ENCODE measurements at regions not wholly inside any gene's neighbourhood (a gene's known extent, or its start where the extent isn't known, plus 50 kb on each side); places are given as distances from the start of the nearest gene placed in this dataset.

DNA sequence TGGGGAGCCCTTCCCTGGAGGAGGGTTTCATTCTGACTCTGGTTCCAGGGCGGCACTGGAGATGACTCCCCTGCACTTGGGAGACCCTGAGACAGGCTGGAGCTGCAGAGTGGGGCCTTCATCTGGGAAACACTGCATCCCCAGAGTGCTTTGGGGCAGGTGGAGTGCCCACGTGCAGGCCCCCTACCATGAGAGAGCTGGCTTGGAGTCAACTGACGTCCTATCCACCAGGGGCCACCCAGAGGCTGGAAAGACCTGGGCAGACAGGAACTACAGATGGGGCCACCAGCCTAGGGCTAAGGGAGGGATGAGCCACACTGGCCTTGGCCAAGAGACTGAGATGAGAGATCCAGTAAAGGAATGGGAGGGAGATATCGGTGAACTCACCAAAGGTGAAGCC, 153.8 kb downstream of the ASB1 start:
- DNase-seq (ENCODE audit: low read depth in 2 of 2) = no peak

DNA sequence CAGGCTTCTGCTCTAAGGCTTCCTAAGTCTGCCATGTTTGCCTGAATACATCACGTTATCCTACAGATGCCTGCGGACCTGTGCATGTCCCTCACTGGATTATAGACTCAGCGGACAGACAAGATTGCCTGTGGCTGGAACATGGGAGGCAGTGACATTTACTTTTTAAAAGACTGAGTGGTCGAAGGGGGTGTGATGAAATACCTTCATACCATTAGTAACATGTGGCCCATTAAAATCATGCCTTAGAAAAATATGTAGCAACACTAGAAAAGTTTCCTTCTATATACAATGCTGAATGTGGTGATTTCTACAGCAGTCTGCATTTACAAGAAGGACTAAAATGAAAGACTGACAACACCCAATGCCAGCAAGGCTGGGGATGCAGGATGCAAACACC, 154.4 kb downstream of the ASB1 start:
- DNase-seq (ENCODE audit: low read depth in 2 of 2) = no peak

DNA sequence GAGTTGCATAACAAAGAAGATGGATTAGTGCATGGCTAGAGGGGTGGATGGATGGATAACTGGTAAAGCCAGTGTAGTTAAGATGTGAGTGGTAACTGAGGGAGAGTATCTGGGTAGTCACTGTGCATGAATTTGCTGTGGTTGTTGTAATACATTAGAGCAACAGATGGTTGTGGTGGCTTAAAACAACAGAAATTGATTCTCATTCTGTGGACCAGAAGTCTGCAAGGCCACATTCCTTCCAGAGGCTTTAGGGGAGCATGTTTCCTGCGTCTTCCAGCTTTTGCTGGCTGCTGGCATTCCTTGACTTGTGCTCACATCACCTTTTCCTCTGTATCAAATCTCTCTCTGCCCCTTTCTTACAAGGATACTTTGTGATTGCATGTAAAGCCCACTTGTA, 155.4 kb downstream of the ASB1 start:
- no peak for DNase-seq (ENCODE audit: low read depth in 2 of 2)

DNA sequence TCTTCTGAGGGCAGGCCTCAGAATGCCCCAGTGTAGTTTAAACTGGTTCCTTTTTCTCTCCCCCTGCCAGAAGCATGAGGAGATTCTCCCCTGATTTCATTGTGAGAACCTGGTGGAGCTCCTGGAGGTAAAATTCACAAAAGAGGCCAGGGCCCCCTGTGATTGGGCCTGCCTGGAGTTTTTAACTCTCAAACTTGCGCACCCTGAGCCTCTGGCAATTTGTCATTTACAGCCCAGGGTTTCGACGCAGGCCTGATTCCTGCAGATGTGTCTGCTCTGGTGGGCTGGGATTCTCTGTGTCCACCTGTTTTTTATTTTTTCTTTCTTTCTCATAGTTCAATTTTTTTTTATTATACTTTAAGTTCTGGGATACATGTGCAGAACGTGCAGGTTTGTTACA, 157.9 kb downstream of the ASB1 start:
- DNase-seq (ENCODE audit: low read depth in 2 of 2) = no peak

DNA sequence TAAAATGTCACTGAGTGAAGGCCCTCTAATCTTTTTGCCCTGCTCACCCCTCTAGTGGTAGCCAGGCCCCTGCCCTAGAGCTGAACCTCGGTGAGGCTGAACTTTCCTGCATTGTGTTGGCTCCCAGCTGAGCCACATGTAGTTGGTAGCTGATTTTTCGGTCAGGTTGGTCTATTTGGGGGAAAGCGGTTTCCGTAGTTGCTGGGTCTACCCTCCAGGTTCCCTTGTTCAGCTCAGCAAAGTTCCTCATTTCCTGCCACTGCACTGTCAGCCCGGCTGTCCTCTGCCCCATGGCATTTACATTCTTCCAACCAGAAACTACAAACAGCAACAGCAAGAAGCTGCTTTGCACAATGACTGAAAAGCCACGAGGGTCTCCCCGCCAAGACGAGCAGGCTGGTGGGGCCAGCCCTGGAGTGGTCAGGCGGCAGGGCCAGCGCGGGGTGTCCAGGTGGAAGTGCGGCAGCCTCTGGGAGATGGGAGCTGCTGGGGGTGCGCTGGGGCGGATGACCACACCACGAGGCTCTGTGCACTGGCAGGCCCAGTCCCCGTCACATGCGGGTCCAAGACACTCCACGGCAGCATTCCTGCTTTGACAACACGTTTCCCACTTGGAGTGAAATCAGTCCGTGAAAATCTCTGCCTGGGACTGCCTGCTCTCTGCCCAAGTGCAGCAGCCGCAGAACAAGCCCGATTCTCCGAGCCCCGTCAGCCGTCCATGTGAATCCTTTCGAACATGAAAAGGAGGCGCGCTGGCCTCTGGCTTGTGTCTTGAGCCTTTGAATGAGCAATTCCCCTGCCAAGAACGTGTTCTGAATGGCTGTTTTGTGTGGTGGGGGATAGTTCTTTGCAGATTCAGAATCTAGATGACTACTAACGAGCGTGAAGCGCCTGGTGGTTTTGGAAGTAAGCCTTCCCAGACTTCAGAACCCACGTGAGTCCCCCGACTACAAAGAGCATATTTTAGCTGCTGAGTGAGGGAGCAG, 159.4 kb downstream of the ASB1 start:
- DNase-seq (ENCODE audit: low read depth in 2 of 2) = no peak

DNA sequence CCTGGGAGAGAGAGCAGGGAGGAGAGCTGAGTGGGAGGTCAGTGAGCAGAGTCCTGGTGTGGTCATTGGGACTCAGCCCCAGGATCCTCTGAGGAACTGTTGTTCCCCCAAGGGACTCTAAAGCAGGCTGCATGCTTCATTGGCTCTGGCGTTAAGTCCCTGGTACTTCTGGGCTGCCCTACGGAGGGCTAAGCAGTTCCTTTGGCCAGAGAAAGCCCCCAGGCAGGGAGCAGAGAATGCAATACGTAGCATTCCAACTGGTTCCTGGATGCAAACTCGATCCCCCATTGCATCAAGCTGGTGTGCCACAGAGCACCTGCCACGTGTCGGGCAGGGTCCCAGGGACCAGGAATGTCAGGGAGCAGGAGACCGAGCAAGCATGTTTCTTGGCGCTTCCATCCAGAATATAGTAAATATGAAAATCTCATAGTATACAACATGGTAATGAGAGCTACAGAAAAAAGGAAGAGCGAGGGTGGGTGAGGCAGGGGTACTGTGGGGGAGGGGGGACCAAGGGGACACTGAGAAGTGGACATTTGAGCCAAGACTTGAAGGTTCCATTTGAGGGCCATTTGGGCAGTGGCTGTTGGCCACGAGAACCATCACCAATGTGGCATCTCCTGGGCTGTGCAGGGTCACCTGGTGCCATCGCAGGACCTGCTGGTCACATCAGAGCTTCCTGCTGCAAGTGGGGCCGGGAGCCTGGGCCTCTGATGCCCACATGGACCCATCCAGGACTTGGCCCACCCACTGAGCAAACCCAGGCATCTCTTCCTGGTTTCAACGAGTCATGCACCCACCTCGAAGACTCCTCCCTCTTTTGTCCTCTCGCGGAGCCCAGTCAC, 160.4 kb downstream of the ASB1 start:
- no peak for DNase-seq (ENCODE audit: low read depth in 2 of 2)

DNA sequence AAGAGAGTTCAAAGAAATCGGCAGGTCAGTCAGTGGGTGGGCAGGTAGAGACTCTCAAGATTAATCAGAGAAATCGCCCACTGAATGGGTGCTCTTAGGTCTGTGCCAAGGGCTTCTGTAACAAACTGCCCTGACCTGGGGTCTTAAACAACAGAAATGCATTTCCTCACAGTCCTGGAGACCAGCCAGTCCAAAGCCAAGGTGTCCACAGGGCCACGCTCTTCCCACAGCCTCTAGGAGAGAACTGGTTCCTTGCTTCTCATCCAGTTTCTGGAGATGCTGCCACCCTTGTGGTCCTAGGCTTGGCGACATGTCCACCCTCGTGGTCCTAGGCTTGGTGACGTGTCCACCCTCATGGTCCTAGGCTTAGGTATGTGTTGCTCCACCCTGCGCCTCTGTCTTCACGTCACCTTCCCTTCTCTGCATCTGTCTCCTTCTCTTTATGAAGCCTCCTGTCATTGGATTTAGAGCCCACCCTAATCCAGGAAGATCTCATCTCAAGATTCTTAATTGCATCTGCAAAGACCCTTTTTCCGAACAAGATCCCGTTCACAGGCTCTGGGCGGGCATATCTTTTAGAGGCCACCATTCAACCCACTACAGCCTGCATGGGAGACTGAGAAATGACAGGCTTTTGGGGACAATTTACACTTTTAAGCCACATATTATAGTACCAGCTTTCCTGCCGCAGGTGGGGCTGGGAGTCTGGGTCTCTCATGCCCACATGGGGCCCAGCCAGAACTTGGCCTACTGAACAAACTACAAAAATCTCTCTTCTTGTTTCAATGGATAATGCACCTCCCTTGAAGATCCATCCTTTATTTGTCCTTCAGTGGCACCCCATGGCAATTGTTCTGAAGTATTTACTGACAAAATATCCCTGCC, 161.3 kb downstream of the ASB1 start:
- no peak for DNase-seq (ENCODE audit: low read depth in 2 of 2)

DNA sequence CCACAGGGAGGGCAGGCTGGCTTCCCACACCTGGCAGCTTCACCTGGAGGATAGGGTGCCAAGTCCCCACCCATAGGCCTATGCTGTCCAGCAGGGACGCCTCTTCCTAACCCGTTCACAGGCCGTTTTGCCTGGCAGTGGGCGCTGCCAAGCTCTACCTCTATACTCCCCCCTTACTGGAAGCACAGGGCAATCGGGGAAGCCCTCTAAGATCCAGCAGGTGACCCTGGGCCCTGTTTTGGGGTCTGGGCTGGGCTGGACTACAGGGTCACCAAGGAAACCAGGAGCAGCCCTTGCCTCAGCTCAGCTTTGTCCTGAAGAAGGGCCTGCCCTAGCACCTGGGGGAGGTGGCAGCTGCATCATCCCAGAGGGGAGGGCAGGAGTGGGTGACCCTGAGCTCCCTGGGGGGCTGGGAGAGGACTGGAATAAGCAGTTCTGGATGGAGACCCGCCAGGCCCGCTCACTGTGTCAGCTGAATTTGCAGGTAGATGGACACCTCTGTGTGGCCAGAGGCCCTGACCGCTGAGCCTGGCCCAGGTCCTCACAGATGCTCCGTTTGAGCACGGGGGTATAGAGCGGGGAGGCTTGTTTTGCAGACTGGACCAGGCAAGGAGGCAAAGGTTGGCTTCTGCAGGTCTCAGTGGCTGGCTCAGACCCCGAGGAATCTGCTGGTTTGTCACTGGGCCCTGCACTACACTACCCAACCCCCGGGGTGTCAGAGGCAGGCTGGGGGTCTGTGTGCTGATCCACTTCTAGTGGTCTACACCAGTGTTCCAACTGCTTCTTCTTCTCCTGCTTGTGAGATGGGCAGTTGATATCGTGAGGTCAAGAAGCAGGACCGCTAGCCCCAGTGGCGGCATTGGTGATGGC, 163.1 kb downstream of the ASB1 start:
- DNase-seq (ENCODE audit: low read depth in 2 of 2) = no peak

DNA sequence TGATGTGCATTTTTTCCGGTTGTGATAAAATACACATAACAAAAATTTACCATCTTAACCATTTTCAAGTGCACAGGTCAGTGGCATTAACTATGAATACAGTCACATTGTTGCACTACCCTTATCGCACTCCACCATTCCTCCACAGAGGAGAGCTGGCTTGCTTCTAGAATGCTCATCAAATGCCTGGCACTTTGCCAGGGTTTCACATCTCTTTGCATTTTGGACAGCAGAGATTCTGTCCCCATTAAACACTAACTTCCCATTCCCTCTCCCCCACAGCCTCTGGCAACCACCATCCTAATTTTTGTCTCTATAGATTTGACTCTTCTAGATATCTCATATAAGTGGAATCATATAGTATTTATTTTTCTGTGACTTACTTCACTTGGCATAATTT, 165.0 kb downstream of the ASB1 start:
- DNase-seq (ENCODE audit: low read depth in 2 of 2) = no peak

DNA sequence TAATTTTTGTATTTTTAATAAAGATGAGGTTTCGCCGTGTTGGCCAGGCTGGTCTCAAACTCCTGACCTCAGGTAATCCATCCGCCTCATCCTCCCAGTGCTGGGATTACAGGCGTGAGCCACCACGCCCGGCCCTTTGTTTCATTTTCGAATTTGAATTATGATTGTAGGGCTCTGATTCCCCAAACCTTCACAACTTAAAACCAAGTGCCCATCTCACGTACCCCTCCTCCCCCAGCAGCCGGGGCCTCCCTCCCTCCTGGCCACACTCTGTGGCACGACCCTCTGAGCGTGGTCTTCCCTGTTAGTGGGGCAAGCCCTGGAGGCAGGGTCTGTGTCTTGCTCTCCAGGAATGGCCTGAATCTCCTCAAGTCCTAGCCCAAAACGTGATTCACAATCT, 166.5 kb downstream of the ASB1 start:
- DNase-seq (ENCODE audit: low read depth in 2 of 2) = no peak

DNA sequence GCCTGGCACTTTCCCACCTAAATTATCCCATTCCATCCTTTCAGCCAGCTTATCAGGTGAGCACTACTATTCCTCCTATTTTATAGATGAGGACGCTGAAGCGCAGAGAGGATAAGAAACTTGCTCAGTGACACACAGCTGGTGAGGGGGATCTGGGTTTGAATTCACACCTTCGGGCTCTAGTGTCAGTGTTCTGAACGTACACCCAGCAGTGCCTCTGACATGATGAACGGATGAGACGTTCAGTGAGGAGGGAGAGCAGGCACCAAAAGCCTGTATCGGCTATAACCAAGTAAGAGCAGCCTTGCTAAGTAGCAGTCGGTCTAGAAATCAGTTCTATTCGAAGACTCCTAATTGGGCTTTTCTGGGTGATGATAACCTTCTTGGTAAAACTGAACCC, 167.0 kb downstream of the ASB1 start:
- no peak for DNase-seq (ENCODE audit: low read depth in 2 of 2)

DNA sequence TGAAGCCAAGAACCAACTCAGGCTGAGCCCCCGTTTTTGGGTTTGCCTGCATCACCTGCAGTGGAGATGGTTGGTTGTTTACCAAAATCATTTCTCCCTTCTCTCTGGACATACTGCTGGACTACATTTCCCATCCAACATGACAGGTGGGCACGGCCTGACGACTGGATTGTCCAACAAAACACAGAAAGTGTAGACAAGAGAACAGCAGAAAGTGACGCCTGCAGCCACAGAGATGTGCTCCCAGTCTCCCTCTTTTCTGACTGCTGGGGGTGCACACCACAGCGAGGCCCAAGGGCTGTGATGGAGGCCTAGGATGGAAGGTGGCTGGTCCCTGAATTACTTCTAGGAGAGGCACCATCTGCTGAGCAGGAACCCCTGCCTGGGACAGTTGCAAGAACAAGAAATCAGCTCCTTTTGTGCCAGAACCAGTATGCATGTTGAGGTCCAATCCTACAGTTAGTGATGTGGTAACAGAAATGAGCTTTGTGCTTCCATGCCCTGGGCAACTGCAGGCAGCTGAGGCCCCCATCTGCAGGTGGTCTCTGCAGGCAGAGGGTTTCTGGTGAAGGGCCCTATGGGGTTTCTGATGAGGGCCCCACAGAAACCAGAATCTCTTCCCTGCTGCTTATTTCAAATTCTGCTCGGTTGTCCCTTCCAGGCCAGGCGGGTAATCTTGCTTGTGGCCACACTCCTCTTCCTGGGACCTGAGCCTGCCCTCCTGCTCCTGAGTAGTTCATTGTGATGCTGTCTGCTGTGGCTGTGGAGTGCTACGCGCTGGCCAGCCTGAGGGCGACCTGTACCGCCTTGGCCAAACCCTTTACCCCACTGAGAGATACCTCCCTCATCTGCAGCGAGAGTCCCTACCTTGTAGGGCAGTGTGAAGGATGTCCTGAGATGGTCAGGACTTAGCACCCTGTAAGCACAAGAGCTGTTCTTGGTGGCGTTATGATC, 168.3 kb downstream of the ASB1 start:
- no peak for DNase-seq (ENCODE audit: low read depth in 2 of 2)

DNA sequence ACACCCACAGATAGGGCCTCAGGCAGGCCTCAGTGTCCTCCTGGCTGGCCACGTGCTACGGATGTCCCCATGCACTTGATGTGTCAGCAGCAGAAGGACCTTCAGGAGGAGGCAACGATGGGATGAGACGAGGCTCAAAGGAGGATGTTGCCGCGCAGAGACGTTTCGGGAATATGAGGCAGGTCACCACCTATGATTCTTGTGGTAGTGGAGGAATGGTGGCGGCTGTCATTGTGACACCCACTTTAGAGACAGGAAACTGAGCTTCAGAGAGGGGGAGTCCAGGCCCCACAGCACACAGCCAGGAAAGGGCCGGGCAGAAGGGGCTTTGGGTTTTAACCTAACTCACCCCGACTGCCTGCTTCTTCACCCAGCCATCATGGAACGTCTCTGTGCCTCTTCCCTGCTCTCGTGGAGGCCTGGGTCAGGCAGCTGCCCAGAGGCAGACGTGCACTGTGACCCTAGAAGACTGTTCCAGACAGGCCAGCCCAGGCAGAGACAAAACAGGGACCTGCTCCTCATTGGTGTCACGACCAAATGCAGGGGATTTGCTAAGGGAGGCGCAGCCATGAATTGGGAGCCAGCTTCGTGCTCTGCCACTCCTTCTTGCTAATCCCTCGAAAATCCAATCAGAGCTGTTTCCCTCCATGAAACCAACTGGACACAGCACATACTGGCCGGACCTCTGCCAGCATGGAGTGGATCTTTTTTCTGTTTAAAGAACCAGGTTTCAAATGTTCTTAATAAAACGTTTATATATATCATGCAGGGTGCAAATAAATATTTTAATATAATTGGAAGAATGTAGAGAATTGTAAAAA, 169.2 kb downstream of the ASB1 start:
- DNase-seq (ENCODE audit: low read depth in 2 of 2) = no peak

DNA sequence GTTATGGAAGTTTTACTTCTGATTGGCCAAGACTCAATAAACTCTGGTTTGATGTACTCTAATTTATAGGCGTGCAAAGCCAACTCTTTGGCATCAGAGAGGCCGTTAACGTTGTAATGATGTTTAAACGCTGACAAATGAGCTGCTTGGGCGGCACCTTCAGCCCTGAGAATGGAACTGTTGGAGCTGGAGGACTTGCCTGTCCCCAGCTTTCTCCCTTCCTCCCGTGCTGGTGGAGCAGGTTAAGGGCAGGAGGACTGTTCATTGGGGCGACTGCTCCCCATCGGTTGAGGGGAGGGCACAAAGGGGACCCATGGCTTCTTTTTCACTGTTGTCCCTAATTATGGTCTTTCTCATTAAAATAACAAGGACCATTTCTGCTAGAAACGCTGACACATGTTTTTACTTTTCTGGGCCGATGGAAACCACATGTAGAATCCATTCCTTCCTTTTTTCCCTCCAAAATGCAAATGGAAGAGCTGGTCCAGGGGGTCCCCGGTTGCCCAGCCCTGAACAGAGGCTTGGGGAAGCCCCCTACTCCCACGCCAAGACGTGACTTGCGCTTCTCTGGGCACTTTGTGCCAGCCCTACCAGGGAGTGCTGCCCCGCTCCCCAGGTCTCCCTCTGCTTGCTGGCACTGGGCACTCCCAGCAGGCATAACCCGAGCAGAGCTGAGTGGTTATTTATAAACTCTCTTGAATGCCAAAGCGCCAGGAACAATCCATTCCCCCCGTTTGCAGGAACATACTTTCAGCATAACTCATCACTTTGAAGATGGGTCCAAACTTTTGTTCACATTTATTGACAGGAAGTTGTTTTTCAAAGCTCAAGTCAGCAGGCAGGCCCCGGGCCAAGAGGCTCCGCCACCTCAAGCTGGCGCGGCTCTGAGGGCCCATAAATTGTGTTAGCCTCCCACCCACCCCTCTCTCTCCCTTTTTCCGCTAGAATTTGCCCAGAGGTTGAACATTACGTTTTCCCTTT, 170.1 kb downstream of the ASB1 start:
- peak; percentile 85 to 95 for DNase-seq (ENCODE audit: low read depth in 2 of 2)

DNA sequence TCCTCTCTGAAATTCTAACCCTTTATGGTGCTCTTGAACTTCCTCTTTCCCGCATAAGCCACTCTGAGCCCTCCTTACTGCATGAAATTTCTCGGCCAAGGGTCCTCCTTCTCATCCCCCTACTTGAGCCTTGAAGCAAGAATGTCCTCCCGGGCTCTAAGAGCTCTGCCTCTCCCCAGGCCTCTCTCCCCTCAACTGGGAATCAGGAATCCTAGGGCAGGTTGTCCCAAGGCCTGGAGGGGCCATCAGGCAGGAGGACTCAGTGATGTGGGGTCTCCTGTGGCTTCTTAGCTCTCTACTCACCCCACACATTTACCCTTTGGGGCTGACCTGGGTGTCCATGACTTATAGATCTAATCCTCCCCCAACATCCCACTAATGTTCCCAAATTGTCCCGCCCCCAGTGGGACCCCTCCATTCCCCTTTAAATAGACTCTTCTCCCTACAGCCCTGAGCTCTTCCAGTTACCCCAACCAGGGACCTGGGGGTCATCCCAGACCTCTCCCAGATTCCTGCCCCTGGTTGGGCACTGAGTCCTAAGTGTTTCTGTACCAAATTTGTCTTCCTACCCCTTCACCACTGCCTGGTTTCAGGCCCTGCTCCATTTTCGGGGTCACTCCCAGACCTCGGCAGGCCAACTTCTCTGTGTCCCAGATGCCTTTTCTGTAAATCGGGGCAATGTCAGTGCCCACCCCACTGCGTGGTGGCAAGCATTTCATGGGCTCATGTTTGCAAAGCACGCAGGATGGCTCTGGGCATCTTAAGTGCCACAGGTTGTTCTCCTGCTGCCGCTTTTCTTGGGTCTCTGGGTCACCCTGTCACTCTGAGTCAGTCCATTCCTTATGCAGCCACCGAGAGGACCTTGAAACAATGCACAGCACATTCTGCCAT, 171.2 kb downstream of the ASB1 start:
- no peak for DNase-seq (ENCODE audit: low read depth in 2 of 2)

DNA sequence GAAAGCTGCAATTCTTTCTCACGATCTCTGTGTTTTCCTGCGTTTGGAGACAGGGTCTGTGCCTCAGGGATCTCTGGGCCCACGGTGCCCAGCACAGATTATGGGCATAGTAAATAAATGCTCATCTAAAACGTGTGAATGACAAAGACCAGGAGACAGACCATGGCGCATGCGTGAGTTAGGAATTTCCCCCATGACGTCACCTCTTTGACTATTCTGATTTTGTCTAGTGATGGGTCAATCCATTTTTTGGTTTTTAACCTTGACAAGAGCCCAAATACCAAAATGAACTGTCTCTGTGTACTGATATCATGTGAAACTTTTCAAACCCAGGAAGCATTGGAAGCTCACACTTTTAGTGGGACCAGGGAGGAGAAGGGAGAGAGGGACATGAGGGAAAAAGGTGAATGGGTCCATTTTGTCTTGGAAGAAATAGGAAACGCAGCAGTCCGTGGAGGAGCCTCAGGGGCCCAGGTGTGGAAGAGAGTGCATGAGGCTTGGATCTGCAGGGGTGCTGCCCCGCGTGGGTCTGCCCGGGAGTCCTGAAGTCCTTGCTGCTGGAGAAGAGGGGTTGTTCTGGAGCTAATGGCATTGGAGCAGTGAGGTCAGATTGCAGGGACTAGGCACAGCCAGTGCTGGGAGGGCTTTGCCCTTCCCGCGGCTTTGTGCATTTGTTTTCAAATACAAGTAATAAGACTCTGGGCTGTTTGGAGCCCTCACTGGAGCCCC, 172.2 kb downstream of the ASB1 start:
- no peak for DNase-seq (ENCODE audit: low read depth in 2 of 2)

Data from dermis microvascular lymphatic vessel endothelial cell (primary cell).